ENCODE measurements at regions not wholly inside any gene's neighbourhood (a gene's known extent, or its start where the extent isn't known, plus 50 kb on each side); places are given as distances from the start of the nearest gene placed in this dataset.

- no TSS peak for BruUV-seq (replicated peaks)
- no peaks in the 10 kb centered on the region; a peak in 1 of 5 replicates for H3K27me3 ChIP-seq (ENCODE audit: control insufficient read depth in 1 of 2, insufficient read depth in 2 of 2, low read length in 2 of 2)
- no peak overlapping the region for H2AFZ ChIP-seq (ENCODE audit: low read length)
- H3K9ac ChIP-seq (ENCODE audit: insufficient read depth, low read depth, low read length), result no peak overlapping the region
- FAIRE-seq, result no peak
- no peaks in the 10 kb centered on the region for H4K20me1 ChIP-seq (ENCODE audit: insufficient read depth, low read length)
- H3K4me1 ChIP-seq (ENCODE audit: insufficient read depth, low read length), result no peaks in the 10 kb centered on the region
- H3K79me2 ChIP-seq (ENCODE audit: insufficient read depth, low read length), result no peaks in the 10 kb centered on the region
- intact Hi-C loops (cut with micrococcal nuclease; ENCODE audit: unreplicated experiment) (no loop called here), in situ Hi-C loops (cut with HindIII; ENCODE audit: extremely low pct_ligation_motif_present, low pct_unique_long_range_greater_than_20kb) (no loop called here)
- no peaks in the 10 kb centered on the region for H3K36me3 ChIP-seq (replicated peaks in 1 of 2; ENCODE audit: control insufficient read depth in 1 of 2, insufficient read depth in 2 of 2, low read length in 2 of 2)
- H3K4me2 ChIP-seq (ENCODE audit: low read depth, low read length), result no peak overlapping the region
- ChIA-PET POLR2A (no interaction called here), CTCF (ENCODE audit: low intra/inter-chr PET ratio, low total read pairs) (no interaction called here)
- no peak overlapping the region for H3K27ac ChIP-seq (ENCODE audit: extremely low read length, insufficient read depth, low read length)
- 65% methylated on average over 7 of the region's 10 CpGs for WGBS (ENCODE audit: low lambda C conversion rate)
- no peak overlapping the region for H3K4me3 ChIP-seq (replicated peaks in 1 of 3; ENCODE audit: insufficient read depth in 1 of 3, low read depth in 2 of 3, low read length in 3 of 3)
- DNase-seq (ENCODE audit: low spot score), result no peak
- H3K9me3 ChIP-seq (ENCODE audit: low read length), result no peaks in the 10 kb centered on the region; the same call in 1 of the 2 replicates
- TF ChIP-seq MAZ (IDR thresholded peaks at IDR 0.05; ENCODE audit: borderline replicate concordance, low read depth, low read length), result no peak
- no peak for TF ChIP-seq MAZ (CRISPR knock-in tag; IDR thresholded peaks at IDR 0.05; ENCODE audit: low read depth)
- no peak for TF ChIP-seq THAP7 (CRISPR knock-in tag; IDR thresholded peaks at IDR 0.05)
- no peak for ATAC-seq
These were observed 1654.9 kb upstream of the LRRTM3 start for GRCh38 chr10:65270969-65271368.

- H3K9ac ChIP-seq (ENCODE audit: insufficient read depth, low read depth, low read length), result no peak overlapping the region
- no peak for FAIRE-seq
- in situ Hi-C loops (cut with HindIII; ENCODE audit: extremely low pct_ligation_motif_present, low pct_unique_long_range_greater_than_20kb), result no loop called here
- no peak overlapping the region for H3K27ac ChIP-seq (ENCODE audit: extremely low read length, insufficient read depth, low read length)
- no peaks in the 10 kb centered on the region for H3K79me2 ChIP-seq (ENCODE audit: insufficient read depth, low read length)
- no peak for ATAC-seq
- H4K20me1 ChIP-seq (ENCODE audit: insufficient read depth, low read length), result no peaks in the 10 kb centered on the region
- no peaks in the 10 kb centered on the region for H3K4me1 ChIP-seq (ENCODE audit: insufficient read depth, low read length)
- peaks cover 6% of the 10 kb centered on the region for H3K9me3 ChIP-seq (ENCODE audit: low read length)
- TF ChIP-seq GABPB1 (CRISPR knock-in tag; IDR thresholded peaks at IDR 0.05) (no peak), TFE3 (CRISPR knock-in tag; IDR thresholded peaks at IDR 0.05) (no peak), ZNF740 (CRISPR knock-in tag; IDR thresholded peaks at IDR 0.05) (no peak), ZNF691 (CRISPR knock-in tag; IDR thresholded peaks at IDR 0.05; ENCODE audit: borderline replicate concordance, low read depth) (no peak)
- DNase-seq (ENCODE audit: low spot score), result no peak
- H3K36me3 ChIP-seq (replicated peaks in 1 of 2; ENCODE audit: control insufficient read depth in 1 of 2, insufficient read depth in 2 of 2, low read length in 2 of 2), result no peaks in the 10 kb centered on the region
- no peak overlapping the region for H2AFZ ChIP-seq (ENCODE audit: low read length)
- ChIA-PET POLR2A (no interaction called here), CTCF (ENCODE audit: low intra/inter-chr PET ratio, low total read pairs) (no interaction called here)
- intact Hi-C loops (cut with micrococcal nuclease; ENCODE audit: unreplicated experiment), result no loop called here
- no peak overlapping the region for H3K4me3 ChIP-seq (replicated peaks in 1 of 3; ENCODE audit: insufficient read depth in 1 of 3, low read depth in 2 of 3, low read length in 3 of 3)
- BruUV-seq (replicated peaks), result no TSS peak
- no peaks in the 10 kb centered on the region; a peak in 1 of 5 replicates for H3K27me3 ChIP-seq (ENCODE audit: control insufficient read depth in 1 of 2, insufficient read depth in 2 of 2, low read length in 2 of 2)
- no peak overlapping the region for H3K4me2 ChIP-seq (ENCODE audit: low read depth, low read length)
These were observed 1652.7 kb upstream of the LRRTM3 start for GRCh38 chr10:65273115-65273514.

Data from HepG2 (cell line).